ENCODE measurements at regions not wholly inside any gene's neighbourhood (a gene's known extent, or its start where the extent isn't known, plus 50 kb on each side); places are given as distances from the start of the nearest gene placed in this dataset.

DNA sequence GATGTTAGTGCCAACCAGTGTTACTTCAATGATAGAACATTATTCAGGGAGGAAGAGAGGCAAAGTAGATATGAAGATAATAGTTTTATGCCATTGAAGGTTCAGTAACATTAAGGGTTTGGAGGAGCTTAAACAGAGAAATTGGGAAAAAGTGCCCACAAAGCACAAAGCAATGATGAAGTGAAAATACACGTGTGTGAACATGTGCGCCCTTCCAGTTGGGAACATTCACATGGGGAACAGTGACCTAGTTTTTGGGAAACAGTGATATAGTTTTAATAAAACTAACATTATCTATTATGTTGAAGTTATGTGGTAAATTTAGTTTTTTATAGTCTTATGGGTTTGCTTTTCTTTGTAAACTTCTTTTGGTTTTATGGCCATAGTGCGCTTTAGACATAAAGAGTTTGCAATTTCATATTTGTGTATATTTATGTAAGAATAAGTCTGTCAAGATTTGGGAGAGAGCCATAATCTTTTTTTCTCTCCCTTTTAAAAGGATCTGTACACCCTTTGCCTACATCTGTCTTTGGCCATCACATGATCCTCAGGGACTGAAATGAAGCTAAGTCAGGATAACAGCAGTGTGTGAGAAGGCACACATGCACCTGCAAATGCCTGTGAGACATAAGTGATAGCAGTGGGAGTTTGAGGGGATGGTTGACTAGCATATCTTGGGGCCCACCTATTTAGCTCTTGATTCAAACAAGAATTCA, 450.3 kb upstream of the THRB start:
- no peak for DNase-seq
- Histone ChIP-seq H3K4me1 (no peaks in the 10 kb centered on the region), H3K27ac (no peak overlapping the region), H3K36me3 (no peaks in the 10 kb centered on the region), H3K4me3 (no peak overlapping the region), H3K9me3 (no peaks in the 10 kb centered on the region), H3K27me3 (no peaks in the 10 kb centered on the region)
- intact Hi-C loops (cut with DNase I), result no loop called here
- TF ChIP-seq, protein P1, sequence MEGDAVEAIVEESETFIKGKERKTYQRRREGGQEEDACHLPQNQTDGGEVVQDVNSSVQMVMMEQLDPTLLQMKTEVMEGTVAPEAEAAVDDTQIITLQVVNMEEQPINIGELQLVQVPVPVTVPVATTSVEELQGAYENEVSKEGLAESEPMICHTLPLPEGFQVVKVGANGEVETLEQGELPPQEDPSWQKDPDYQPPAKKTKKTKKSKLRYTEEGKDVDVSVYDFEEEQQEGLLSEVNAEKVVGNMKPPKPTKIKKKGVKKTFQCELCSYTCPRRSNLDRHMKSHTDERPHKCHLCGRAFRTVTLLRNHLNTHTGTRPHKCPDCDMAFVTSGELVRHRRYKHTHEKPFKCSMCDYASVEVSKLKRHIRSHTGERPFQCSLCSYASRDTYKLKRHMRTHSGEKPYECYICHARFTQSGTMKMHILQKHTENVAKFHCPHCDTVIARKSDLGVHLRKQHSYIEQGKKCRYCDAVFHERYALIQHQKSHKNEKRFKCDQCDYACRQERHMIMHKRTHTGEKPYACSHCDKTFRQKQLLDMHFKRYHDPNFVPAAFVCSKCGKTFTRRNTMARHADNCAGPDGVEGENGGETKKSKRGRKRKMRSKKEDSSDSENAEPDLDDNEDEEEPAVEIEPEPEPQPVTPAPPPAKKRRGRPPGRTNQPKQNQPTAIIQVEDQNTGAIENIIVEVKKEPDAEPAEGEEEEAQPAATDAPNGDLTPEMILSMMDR (IDR thresholded peaks at IDR 0.05), result no peak
- TF ChIP-seq POLR2A (IDR thresholded peaks at IDR 0.05), result no peak
- no peak for ATAC-seq
- WGBS (ENCODE audit: insufficient coverage, low coverage, low lambda C conversion rate, missing lambda C conversion rate), result 77% methylated on average over 3 of the region's 3 CpGs

DNA sequence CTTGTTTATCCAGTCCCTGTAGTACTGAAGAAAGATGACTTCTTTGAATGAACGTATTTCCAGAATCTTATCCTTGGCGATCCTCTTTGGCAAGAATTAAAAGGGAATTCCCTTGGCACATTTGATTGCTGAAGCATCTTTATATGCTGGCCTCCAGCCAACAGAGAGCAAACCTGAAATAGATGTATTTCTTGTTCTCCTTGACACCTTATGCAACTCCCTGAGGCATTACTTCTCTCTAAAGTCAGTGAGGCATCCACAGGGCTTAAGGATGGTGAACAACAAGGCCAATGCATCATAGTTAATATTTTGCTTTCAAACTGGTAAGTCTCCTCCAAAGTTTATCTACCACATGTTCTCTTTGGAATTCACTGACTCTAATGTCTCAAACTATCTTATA, 450.9 kb upstream of the THRB start:
- no peak for DNase-seq
- WGBS (ENCODE audit: insufficient coverage, low coverage, low lambda C conversion rate, missing lambda C conversion rate), result 62% methylated on average over 2 of the region's 2 CpGs
- no peaks in the 10 kb centered on the region for H3K27me3 ChIP-seq
- H3K4me3 ChIP-seq, result no peak overlapping the region
- H3K9me3 ChIP-seq, result no peaks in the 10 kb centered on the region
- no peaks in the 10 kb centered on the region for H3K4me1 ChIP-seq
- TF ChIP-seq POLR2A (IDR thresholded peaks at IDR 0.05), result no peak
- intact Hi-C loops (cut with DNase I), result no loop called here
- H3K27ac ChIP-seq, result no peak overlapping the region
- ATAC-seq, result no peak
- no peaks in the 10 kb centered on the region for H3K36me3 ChIP-seq

DNA sequence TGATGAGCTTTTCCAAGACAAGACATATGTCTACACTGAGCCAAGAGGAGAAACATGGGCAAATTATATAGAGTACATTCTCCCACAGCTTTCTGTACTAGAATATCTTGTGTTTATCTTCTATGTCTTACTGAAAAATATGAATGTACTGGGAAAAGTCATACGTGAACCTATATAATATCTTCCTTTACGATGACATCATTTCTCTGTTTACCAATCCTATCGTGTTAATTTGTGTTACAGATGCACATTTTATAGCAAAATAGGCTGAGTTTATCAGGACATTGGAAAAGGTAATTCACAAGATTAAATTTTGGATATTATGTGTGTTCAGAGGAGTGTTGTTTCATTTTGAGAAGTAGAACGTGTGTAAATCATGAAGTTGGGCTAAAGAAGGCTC, 452.5 kb upstream of the THRB start:
- WGBS (ENCODE audit: insufficient coverage, low coverage, low lambda C conversion rate, missing lambda C conversion rate), result 50% methylated on average over 4 of the region's 4 CpGs
- TF ChIP-seq POLR2A (IDR thresholded peaks at IDR 0.05), result no peak
- TF ChIP-seq, protein P1 (IDR thresholded peaks at IDR 0.05), result no peak
- no peak for DNase-seq
- no peak for ATAC-seq
- H3K4me1 ChIP-seq, result no peaks in the 10 kb centered on the region
- intact Hi-C loops (cut with DNase I), result no loop called here
- no peaks in the 10 kb centered on the region for H3K9me3 ChIP-seq
- no peaks in the 10 kb centered on the region for H3K27me3 ChIP-seq
- no peaks in the 10 kb centered on the region for H3K36me3 ChIP-seq
- no peak overlapping the region for H3K4me3 ChIP-seq
- no peak overlapping the region for H3K27ac ChIP-seq

DNA sequence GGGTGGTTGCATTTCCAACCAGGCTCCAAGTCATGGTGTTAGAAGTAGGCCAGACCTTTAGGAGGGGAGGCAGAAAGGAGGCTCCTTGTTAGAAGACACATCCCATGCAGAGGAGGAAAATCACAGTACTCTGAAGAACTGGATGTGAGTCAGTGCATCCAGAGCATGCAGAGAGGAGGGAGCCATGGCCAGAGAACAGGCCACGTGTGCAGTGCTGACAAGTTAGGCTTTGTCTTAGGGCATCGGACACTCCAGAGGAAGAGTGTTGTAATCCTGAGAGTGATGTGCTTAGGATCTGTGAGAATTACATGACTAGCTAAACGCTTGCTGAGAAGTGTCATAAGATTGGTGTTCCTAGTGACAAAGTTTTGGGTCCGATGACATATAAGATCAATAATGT, 456.5 kb upstream of the THRB start:
- H3K4me1 ChIP-seq, result no peaks in the 10 kb centered on the region
- no peak for DNase-seq
- intact Hi-C loops (cut with DNase I), result no loop called here
- 71% methylated on average over 3 of the region's 4 CpGs for WGBS (ENCODE audit: insufficient coverage, low coverage, low lambda C conversion rate, missing lambda C conversion rate)
- no peak overlapping the region for H3K27ac ChIP-seq
- no peaks in the 10 kb centered on the region for H3K9me3 ChIP-seq
- ATAC-seq, result no peak
- H3K27me3 ChIP-seq, result no peaks in the 10 kb centered on the region
- H3K36me3 ChIP-seq, result no peaks in the 10 kb centered on the region
- no peak overlapping the region for H3K4me3 ChIP-seq
- TF ChIP-seq, protein P1 (IDR thresholded peaks at IDR 0.05), result no peak
- TF ChIP-seq POLR2A (IDR thresholded peaks at IDR 0.05), result no peak

DNA sequence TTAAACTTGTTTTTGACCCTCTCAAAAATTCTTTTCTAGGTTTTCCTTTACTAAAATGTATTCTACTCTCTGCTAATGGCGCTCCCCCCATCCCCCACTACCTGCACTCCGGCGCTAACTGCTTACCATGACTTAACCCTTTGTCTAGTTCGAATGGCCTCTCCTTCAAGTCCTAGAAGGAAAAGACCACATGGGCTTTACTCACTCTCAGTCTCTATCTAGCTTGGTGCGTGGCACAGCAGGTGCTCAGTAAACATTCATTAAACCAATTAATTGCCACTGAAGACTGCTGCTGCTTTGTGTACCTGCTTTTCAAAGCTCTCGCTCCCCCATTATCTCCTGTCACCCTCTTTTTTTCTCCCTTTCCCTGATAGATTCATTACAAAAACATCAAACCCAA, 457.7 kb upstream of the THRB start:
- Histone ChIP-seq H3K4me1 (no peaks in the 10 kb centered on the region), H3K36me3 (no peaks in the 10 kb centered on the region), H3K9me3 (no peaks in the 10 kb centered on the region), H3K27me3 (no peaks in the 10 kb centered on the region), H3K4me3 (no peak overlapping the region), H3K27ac (no peak overlapping the region)
- TF ChIP-seq, protein P1 (IDR thresholded peaks at IDR 0.05), result no peak
- no peak for TF ChIP-seq POLR2A (IDR thresholded peaks at IDR 0.05)
- WGBS (ENCODE audit: insufficient coverage, low coverage, low lambda C conversion rate, missing lambda C conversion rate), result 53% methylated on average over 6 of the region's 6 CpGs
- intact Hi-C loops (cut with DNase I), result no loop called here
- DNase-seq, result no peak
- ATAC-seq, result no peak

Data from right lobe of liver (tissue), 6 donors.